SK-N-SH treated with all-trans-retinoic acid at 6 μM for 48 hours (cell line): ENCODE measurements at regions not wholly inside any gene's neighbourhood (a gene's known extent, or its start where the extent isn't known, plus 50 kb on each side); places are given as distances from the start of the nearest gene placed in this dataset.

Source experiments
- ARNTL ChIP-seq: fragments of 450-650 bp; formaldehyde crosslinking; IDR thresholded peaks from 2 replicates; pipeline ENCODE4 v1.5.0; 2020; ENCODE audit warnings: low read depth, mild to moderate bottlenecking, moderate library complexity, borderline replicate concordance
- BACH2 ChIP-seq: fragments of 250-450 bp; sonication (Bioruptor Pico); IDR thresholded peaks from 2 replicates; pipeline ENCODE4 v1.9.0; 2021; ENCODE audit warnings: mild to moderate bottlenecking, borderline replicate concordance
- CREB5 ChIP-seq: fragments of 250-450 bp; sonication (Bioruptor Pico); IDR thresholded peaks from 2 replicates; pipeline ENCODE4 v1.5.1; 2020; ENCODE audit warnings: low read depth, mild to moderate bottlenecking, moderate library complexity
- CSDC2 ChIP-seq: fragments of 250-450 bp; sonication (Bioruptor Pico); IDR thresholded peaks from 2 replicates; pipeline ENCODE4 v1.5.0; 2020; ENCODE audit warnings: mild to moderate bottlenecking, moderate library complexity
- ESRRG ChIP-seq: fragments of 250-450 bp; sonication (Bioruptor Pico); IDR thresholded peaks from 2 replicates; pipeline ENCODE4 v1.6.1; 2021; ENCODE audit warnings: mild to moderate bottlenecking
- OSR1 ChIP-seq: fragments of 250-450 bp; sonication (Bioruptor Pico); IDR thresholded peaks from 2 replicates; pipeline ENCODE4 v1.8.0; 2022; ENCODE audit warnings: moderate library complexity, mild to moderate bottlenecking, inconsistent platforms
- PATZ1 ChIP-seq: fragments of 250-450 bp; sonication (Bioruptor Pico); IDR thresholded peaks from 2 replicates; pipeline ENCODE4 v1.8.0; 2020; ENCODE audit warnings: mild to moderate bottlenecking, moderate library complexity, borderline replicate concordance
- POU6F1 ChIP-seq: fragments of 250-450 bp; sonication (Bioruptor Pico); IDR thresholded peaks from 2 replicates; pipeline ENCODE4 v1.8.0; 2021; ENCODE audit warnings: low read depth, mild to moderate bottlenecking, moderate library complexity, borderline replicate concordance
- RARB ChIP-seq: fragments of 250-450 bp; sonication (Bioruptor Pico); IDR thresholded peaks from 2 replicates; pipeline ENCODE4 v1.8.0; 2021; ENCODE audit warnings: mild to moderate bottlenecking, moderate library complexity
- TCF4 ChIP-seq: fragments of 250-450 bp; sonication (Bioruptor Pico); IDR thresholded peaks from 2 replicates; pipeline ENCODE4 v1.8.0; 2021; ENCODE audit warnings: mild to moderate bottlenecking, moderate library complexity, borderline replicate concordance
- TOX ChIP-seq: fragments of 250-450 bp; sonication (Bioruptor Pico); IDR thresholded peaks from 2 replicates; pipeline ENCODE4 v1.8.0; 2021; ENCODE audit warnings: mild to moderate bottlenecking, moderate library complexity, borderline replicate concordance
- TSHZ2 ChIP-seq: fragments of 250-450 bp; sonication (Bioruptor Pico); IDR thresholded peaks from 2 replicates; pipeline ENCODE4 v1.5.0; 2020; ENCODE audit warnings: mild to moderate bottlenecking, moderate library complexity
- ZFP30 ChIP-seq: fragments of 450-650 bp; formaldehyde crosslinking; IDR thresholded peaks from 2 replicates; pipeline ENCODE4 v1.5.0; 2022; ENCODE audit warnings: mild to moderate bottlenecking, moderate library complexity
- ZNF565 ChIP-seq: fragments of 450-650 bp; formaldehyde crosslinking; conservative IDR thresholded peaks from 2 replicates; pipeline ENCODE4 v1.5.0; 2020; ENCODE audit warnings: low read depth, mild to moderate bottlenecking, moderate library complexity

GRCh38 chr13:111021270-111021669 is 93.8 kb upstream of the ARHGEF7 start:
- TF ChIP-seq OSR1 (CRISPR knock-in tag) (no peak), POU6F1 (no peak), CSDC2 (CRISPR knock-in tag) (no peak), RARB (CRISPR knock-in tag) (no peak), BACH2 (no peak), ARNTL (CRISPR knock-in tag) (no peak), ZFP30 (no peak), PATZ1 (no peak), TOX (CRISPR knock-in tag) (no peak), ESRRG (CRISPR knock-in tag) (no peak), CREB5 (CRISPR knock-in tag) (no peak), TCF4 (CRISPR knock-in tag) (no peak), ZNF565 (CRISPR knock-in tag) (no peak), TSHZ2 (no peak)
